Fibroblast of lung (primary cell): ENCODE measurements at regions not wholly inside any gene's neighbourhood (a gene's known extent, or its start where the extent isn't known, plus 50 kb on each side); places are given as distances from the start of the nearest gene placed in this dataset.

Experiments used
- EZH2 ChIP-seq: IDR thresholded peaks from 2 replicates; pipeline ENCODE4 v1.5.1; 2012; ENCODE audit warnings: low read length, control low read depth, mild to moderate bottlenecking; ENCODE audit errors: missing control alignments
- TF ChIP-seq, protein P1 (sequence below), 2 donors: IDR thresholded peaks in 1 of 2; conservative IDR thresholded peaks in 1 of 2; 1 replicate in 1 of 2; 2 replicates in 1 of 2; pipeline ENCODE4 v1.5.1; 2011 to 2012; ENCODE audit warnings: low read length in 2 of 2, control low read depth in 1 of 2, inconsistent platforms in 1 of 2, low read depth in 1 of 2, mild to moderate bottlenecking in 1 of 2

- TF ChIP-seq, protein P1, sequence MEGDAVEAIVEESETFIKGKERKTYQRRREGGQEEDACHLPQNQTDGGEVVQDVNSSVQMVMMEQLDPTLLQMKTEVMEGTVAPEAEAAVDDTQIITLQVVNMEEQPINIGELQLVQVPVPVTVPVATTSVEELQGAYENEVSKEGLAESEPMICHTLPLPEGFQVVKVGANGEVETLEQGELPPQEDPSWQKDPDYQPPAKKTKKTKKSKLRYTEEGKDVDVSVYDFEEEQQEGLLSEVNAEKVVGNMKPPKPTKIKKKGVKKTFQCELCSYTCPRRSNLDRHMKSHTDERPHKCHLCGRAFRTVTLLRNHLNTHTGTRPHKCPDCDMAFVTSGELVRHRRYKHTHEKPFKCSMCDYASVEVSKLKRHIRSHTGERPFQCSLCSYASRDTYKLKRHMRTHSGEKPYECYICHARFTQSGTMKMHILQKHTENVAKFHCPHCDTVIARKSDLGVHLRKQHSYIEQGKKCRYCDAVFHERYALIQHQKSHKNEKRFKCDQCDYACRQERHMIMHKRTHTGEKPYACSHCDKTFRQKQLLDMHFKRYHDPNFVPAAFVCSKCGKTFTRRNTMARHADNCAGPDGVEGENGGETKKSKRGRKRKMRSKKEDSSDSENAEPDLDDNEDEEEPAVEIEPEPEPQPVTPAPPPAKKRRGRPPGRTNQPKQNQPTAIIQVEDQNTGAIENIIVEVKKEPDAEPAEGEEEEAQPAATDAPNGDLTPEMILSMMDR (conservative IDR thresholded peaks at IDR 0.05 in 1 of 2, IDR thresholded peaks at IDR 0.05 in 1 of 2; ENCODE audit: low read depth in 1 of 2, low read length in 2 of 2), result no peak
- no peak for TF ChIP-seq EZH2
Observed at GRCh38 chr5:155625897-155626543, 612.5 kb downstream of the KIF4B start.
